GM12878 (cell line): ENCODE measurements at regions not wholly inside any gene's neighbourhood (a gene's known extent, or its start where the extent isn't known, plus 50 kb on each side); places are given as distances from the start of the nearest gene placed in this dataset.

Experiments
- BHLHE40 ChIP-seq, 2 experiments: fragments of 450-650 bp in 1 of 2; IDR thresholded peaks; 2 replicates each; pipeline ENCODE4 v1.6.1; 2011 to 2017; ENCODE audit warnings: low read depth in 2 of 2, borderline replicate concordance in 1 of 2, improper control_type of control experiment in 1 of 2, low read length in 1 of 2, mild to moderate bottlenecking in 1 of 2
- CHD2 ChIP-seq: IDR thresholded peaks from 2 replicates; pipeline ENCODE4 v1.6.1; 2011; ENCODE audit warnings: low read depth, low read length, improper control_type of control experiment, borderline replicate concordance
- CREM ChIP-seq: IDR thresholded peaks from 2 replicates; pipeline ENCODE4 v1.6.1; 2014; ENCODE audit warnings: antibody characterized with exemption, low read depth
- ELK1 ChIP-seq: IDR thresholded peaks from 2 replicates; pipeline ENCODE4 v1.6.1; 2012; ENCODE audit warnings: low read depth, low read length, improper control_type of control experiment
- FOS ChIP-seq: IDR thresholded peaks from 3 replicates; pipeline ENCODE4 v1.6.1; 2011; ENCODE audit warnings: borderline replicate concordance; ENCODE audit not compliant: insufficient read length; ENCODE audit errors: extremely low read depth
- FOXM1 ChIP-seq: IDR thresholded peaks from 2 replicates; pipeline ENCODE4 v1.6.1; 2012; ENCODE audit warnings: low read depth, mild to moderate bottlenecking, inconsistent platforms, low read length, moderate library complexity
- GABPA ChIP-seq: IDR thresholded peaks from 2 replicates; pipeline ENCODE4 v1.6.1; 2014; ENCODE audit warnings: antibody characterized with exemption, low read depth, mild to moderate bottlenecking, inconsistent platforms
- HDGF ChIP-seq: fragments of 450-650 bp; IDR thresholded peaks from 2 replicates; pipeline ENCODE4 v1.6.1; 2016; ENCODE audit warnings: antibody characterized with exemption
- IRF4 ChIP-seq: IDR thresholded peaks from 2 replicates; pipeline ENCODE4 v1.6.1; 2011; ENCODE audit warnings: low read depth, low read length
- MEF2A ChIP-seq: IDR thresholded peaks from 2 replicates; pipeline ENCODE4 v1.6.1; 2011; ENCODE audit warnings: low read depth, mild to moderate bottlenecking, low read length, moderate library complexity; ENCODE audit not compliant: insufficient read depth
- NBN ChIP-seq: fragments of 450-650 bp; IDR thresholded peaks from 2 replicates; pipeline ENCODE4 v1.6.1; 2016
- NFIC ChIP-seq: IDR thresholded peaks from 2 replicates; pipeline ENCODE4 v1.6.1; 2012; ENCODE audit warnings: low read depth, mild to moderate bottlenecking, inconsistent platforms, low read length, moderate library complexity
- NR2C2 ChIP-seq: IDR thresholded peaks from 2 replicates; pipeline ENCODE4 v1.6.1; 2011; ENCODE audit warnings: borderline replicate concordance, low read depth; ENCODE audit not compliant: control insufficient read depth, insufficient read length
- POLR2A ChIP-seq: IDR thresholded peaks from 2 replicates; pipeline ENCODE4 v1.6.1; 2011; ENCODE audit warnings: low read depth, mild to moderate bottlenecking, low read length
- POLR2AphosphoS2 ChIP-seq: IDR thresholded peaks from 2 replicates; pipeline ENCODE4 v1.6.1; 2011; ENCODE audit warnings: low read depth, mild to moderate bottlenecking, low read length, improper control_type of control experiment, moderate library complexity
- POLR2AphosphoS5 ChIP-seq: IDR thresholded peaks from 2 replicates; pipeline ENCODE4 v1.6.1; 2011; ENCODE audit warnings: mild to moderate bottlenecking, low read length, inconsistent platforms
- RAD21 ChIP-seq: IDR thresholded peaks from 2 replicates; pipeline ENCODE4 v1.6.1; 2011; ENCODE audit warnings: mild to moderate bottlenecking, low read depth, low read length, moderate library complexity; ENCODE audit not compliant: insufficient read depth
- RB1 ChIP-seq: fragments of 450-650 bp; formaldehyde crosslinking; IDR thresholded peaks from 2 replicates; pipeline ENCODE4 v1.6.1; 2017; ENCODE audit warnings: mild to moderate bottlenecking, borderline replicate concordance
- RCOR1 ChIP-seq: conservative IDR thresholded peaks from 2 replicates; pipeline ENCODE4 v1.6.1; 2012; ENCODE audit warnings: low read depth, low read length, improper control_type of control experiment
- SMARCA5 ChIP-seq: fragments of 450-650 bp; IDR thresholded peaks from 2 replicates; pipeline ENCODE4 v1.6.1; 2017; ENCODE audit warnings: mild to moderate bottlenecking
- SREBF2 ChIP-seq: IDR thresholded peaks from 2 replicates; pipeline ENCODE4 v1.6.1; 2012; ENCODE audit warnings: mild to moderate bottlenecking, low read length
- TAF1 ChIP-seq: IDR thresholded peaks from 2 replicates; pipeline ENCODE4 v1.6.1; 2011; ENCODE audit warnings: mild to moderate bottlenecking, low read depth, low read length, borderline replicate concordance
- ZBED1 ChIP-seq: IDR thresholded peaks from 2 replicates; pipeline ENCODE4 v1.6.1; 2016; ENCODE audit warnings: borderline replicate concordance
- ZBTB33 ChIP-seq: fragments of 450-650 bp; IDR thresholded peaks from 2 replicates; pipeline ENCODE4 v1.6.1; 2017; ENCODE audit warnings: mild to moderate bottlenecking
- ZZZ3 ChIP-seq: IDR thresholded peaks from 2 replicates; pipeline ENCODE4 v1.6.1; 2011; ENCODE audit warnings: low read depth; ENCODE audit not compliant: control insufficient read depth, insufficient read length
- TF ChIP-seq, protein P1 (sequence below): fragments of 450-650 bp; IDR thresholded peaks from 2 replicates; pipeline ENCODE4 v1.6.1; 2017; ENCODE audit warnings: low read depth, mild to moderate bottlenecking, moderate library complexity
- TF ChIP-seq, protein P2 (sequence below): fragments of 150-350 bp; IDR thresholded peaks from 2 replicates; pipeline ENCODE4 v1.6.1; 2016; ENCODE audit warnings: low read depth, low read length

DNA sequence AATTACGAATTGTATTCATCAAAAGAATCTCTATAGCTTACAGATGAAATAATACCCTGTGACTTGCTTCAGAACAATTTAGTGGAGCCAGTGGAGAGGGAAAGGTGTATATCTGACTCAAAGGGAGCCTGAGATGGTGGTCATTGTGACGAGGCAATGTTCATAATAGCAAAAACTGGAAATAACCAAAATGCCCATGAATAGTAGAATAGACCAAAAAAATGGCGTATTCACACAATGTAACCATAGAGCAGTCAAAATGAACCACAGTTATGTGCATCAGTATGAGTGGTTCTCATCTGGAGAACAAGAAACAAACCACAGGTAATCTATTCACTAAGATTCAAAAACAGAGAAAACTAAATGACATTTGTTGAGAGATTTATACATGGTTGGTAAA, 125.3 kb upstream of the CLNK start (continued):
- TF ChIP-seq ZBTB33 (no peak), NBN (no peak), ZBED1 (no peak), GABPA (0 out of 2 replicates have a peak, but pooled peaks have one; percentile 31), CREM (peak; percentile 52; the same call in 1 of the 2 replicates), TAF1 (no peak), MEF2A (no peak), POLR2AphosphoS5 (no peak), POLR2AphosphoS2 (no peak), NFIC (peak; percentile 86), NR2C2 (no peak), RAD21 (no peak), IRF4 (0 out of 2 replicates have a peak, but pooled peaks have one; percentile 65), BHLHE40 (IDR thresholded peaks at IDR 0.05; ENCODE audit: borderline replicate concordance in 1 of 2, low read depth in 2 of 2, low read length in 1 of 2) (0 out of 4 replicates have a peak, but pooled peaks of 1 of the 2 experiments have one; percentile 22), CHD2 (no peak), SMARCA5 (no peak), SREBF2 (no peak), RB1 (no peak), POLR2A (no peak), FOS (no peak), HDGF (no peak), ELK1 (no peak), FOXM1 (peak; percentile 85), RCOR1 (no peak), ZZZ3 (no peak)
- TF ChIP-seq, protein P1, sequence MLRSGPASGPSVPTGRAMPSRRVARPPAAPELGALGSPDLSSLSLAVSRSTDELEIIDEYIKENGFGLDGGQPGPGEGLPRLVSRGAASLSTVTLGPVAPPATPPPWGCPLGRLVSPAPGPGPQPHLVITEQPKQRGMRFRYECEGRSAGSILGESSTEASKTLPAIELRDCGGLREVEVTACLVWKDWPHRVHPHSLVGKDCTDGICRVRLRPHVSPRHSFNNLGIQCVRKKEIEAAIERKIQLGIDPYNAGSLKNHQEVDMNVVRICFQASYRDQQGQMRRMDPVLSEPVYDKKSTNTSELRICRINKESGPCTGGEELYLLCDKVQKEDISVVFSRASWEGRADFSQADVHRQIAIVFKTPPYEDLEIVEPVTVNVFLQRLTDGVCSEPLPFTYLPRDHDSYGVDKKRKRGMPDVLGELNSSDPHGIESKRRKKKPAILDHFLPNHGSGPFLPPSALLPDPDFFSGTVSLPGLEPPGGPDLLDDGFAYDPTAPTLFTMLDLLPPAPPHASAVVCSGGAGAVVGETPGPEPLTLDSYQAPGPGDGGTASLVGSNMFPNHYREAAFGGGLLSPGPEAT = peak; percentile 92
- TF ChIP-seq, protein P2, sequence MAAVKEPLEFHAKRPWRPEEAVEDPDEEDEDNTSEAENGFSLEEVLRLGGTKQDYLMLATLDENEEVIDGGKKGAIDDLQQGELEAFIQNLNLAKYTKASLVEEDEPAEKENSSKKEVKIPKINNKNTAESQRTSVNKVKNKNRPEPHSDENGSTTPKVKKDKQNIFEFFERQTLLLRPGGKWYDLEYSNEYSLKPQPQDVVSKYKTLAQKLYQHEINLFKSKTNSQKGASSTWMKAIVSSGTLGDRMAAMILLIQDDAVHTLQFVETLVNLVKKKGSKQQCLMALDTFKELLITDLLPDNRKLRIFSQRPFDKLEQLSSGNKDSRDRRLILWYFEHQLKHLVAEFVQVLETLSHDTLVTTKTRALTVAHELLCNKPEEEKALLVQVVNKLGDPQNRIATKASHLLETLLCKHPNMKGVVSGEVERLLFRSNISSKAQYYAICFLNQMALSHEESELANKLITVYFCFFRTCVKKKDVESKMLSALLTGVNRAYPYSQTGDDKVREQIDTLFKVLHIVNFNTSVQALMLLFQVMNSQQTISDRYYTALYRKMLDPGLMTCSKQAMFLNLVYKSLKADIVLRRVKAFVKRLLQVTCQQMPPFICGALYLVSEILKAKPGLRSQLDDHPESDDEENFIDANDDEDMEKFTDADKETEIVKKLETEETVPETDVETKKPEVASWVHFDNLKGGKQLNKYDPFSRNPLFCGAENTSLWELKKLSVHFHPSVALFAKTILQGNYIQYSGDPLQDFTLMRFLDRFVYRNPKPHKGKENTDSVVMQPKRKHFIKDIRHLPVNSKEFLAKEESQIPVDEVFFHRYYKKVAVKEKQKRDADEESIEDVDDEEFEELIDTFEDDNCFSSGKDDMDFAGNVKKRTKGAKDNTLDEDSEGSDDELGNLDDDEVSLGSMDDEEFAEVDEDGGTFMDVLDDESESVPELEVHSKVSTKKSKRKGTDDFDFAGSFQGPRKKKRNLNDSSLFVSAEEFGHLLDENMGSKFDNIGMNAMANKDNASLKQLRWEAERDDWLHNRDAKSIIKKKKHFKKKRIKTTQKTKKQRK = no peak
